ENCODE measurements at regions not wholly inside any gene's neighbourhood (a gene's known extent, or its start where the extent isn't known, plus 50 kb on each side); places are given as distances from the start of the nearest gene placed in this dataset.

DNA sequence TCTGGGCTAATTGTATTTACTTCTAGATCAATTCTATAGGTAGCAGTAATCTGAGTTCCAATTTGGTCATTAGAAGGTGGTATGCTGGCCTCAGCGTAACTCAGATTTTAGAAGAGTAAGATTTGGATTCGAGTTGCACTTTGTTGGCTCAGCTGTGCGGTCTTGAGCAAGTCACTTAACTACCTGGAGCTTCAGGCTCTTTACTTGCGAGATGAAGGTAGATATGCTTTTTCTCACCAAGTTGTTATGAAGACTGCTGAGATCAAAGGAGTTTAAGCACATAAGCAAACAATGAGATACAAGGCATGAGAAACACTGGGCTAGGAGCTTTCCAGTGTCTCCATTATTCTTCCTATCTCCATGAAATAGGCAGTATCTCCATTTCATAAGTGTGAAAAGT is 133.8 kb upstream of the RANBP3L start:
- Mint-ChIP-seq H3K4me3 (no peak overlapping the region), H3K36me3 (no peaks in the 10 kb centered on the region), H3K4me1 (ENCODE audit: unreplicated experiment) (peaks cover 19% of the 10 kb centered on the region), H3K27me3 (peaks cover 4% of the 10 kb centered on the region), H3K9me3 (peaks cover 1% of the 10 kb centered on the region), H3K27ac (no peak overlapping the region)
- TF ChIP-seq, protein P1, sequence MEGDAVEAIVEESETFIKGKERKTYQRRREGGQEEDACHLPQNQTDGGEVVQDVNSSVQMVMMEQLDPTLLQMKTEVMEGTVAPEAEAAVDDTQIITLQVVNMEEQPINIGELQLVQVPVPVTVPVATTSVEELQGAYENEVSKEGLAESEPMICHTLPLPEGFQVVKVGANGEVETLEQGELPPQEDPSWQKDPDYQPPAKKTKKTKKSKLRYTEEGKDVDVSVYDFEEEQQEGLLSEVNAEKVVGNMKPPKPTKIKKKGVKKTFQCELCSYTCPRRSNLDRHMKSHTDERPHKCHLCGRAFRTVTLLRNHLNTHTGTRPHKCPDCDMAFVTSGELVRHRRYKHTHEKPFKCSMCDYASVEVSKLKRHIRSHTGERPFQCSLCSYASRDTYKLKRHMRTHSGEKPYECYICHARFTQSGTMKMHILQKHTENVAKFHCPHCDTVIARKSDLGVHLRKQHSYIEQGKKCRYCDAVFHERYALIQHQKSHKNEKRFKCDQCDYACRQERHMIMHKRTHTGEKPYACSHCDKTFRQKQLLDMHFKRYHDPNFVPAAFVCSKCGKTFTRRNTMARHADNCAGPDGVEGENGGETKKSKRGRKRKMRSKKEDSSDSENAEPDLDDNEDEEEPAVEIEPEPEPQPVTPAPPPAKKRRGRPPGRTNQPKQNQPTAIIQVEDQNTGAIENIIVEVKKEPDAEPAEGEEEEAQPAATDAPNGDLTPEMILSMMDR (conservative IDR thresholded peaks at IDR 0.05), result no peak
- DNase-seq (ENCODE audit: extremely low spot score, unreplicated experiment), result no peak

DNA sequence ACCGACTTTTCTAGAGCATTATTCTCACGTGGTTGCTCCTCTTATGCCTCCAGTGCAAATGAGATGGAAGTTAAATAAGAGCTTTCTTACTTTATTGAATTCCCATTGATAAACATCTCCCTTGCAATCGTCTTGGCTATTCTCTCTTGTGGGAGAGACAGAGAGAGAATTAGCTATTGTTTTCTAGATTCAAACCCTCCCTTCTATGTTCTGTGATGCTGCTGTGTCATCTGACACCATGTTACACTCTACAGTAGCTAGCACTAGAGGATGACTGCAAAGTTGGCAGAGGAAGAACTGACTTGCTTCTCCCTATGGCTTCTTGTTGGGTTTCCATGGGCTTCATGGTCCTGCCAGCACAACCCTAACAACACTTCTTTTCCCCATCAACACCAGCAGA is 134.6 kb upstream of the RANBP3L start:
- H3K4me3 Mint-ChIP-seq, result no peak overlapping the region
- no peak for DNase-seq (ENCODE audit: extremely low spot score, unreplicated experiment)
- TF ChIP-seq, protein P1 (conservative IDR thresholded peaks at IDR 0.05), result no peak

DNA sequence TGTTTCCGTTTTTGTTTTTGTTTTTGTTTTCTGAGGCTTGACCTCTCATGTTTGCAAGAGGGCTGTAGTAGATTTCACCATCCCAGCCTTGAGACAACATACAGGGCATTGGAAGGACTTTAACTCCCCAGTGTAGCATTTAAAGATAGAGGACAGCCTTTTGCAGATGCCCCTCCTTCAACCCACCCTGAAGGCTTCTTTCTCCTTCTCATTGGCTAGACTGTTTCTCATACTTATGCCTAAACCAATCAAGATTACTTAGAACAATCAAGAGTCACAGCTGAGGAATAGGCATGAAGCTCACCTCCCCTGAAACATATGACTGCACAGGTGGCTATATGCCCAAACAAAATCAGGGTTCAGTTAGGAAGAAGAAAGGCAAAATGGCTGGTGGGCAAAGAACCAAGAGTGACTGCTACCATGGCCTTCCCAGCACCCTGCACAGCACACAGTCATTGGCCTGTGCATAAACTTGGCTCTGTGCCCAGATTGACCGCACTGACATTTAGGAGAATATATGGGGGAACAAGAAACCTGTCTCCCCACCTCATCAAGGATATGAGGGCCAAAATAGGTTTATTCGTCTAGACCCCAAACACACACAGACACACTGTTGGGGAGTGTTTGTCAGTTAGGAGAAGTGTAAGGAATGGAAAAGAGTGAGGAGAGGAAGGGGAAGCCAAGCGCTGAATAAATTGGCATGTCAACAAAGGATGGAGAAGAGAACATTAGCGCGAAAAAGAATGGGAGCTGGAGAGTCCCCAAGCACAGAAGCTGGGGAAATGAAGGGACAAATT is 137.3 kb upstream of the RANBP3L start:
- Mint-ChIP-seq H3K4me3 (no peak overlapping the region), H3K9me3 (peaks cover 23% of the 10 kb centered on the region), H3K4me1 (ENCODE audit: unreplicated experiment) (peaks cover 42% of the 10 kb centered on the region), H3K27me3 (peaks cover 4% of the 10 kb centered on the region), H3K36me3 (peaks cover 6% of the 10 kb centered on the region), H3K27ac (peak overlapping the region; percentile 7)
- TF ChIP-seq, protein P1 (conservative IDR thresholded peaks at IDR 0.05), result no peak
- DNase-seq (ENCODE audit: extremely low spot score, unreplicated experiment), result no peak

More for the DNA sequence above, 134.6 kb upstream of the RANBP3L start:
- Mint-ChIP-seq H3K27ac (no peak overlapping the region), H3K9me3 (peaks cover 5% of the 10 kb centered on the region), H3K4me1 (ENCODE audit: unreplicated experiment) (peaks cover 26% of the 10 kb centered on the region), H3K27me3 (peaks cover 4% of the 10 kb centered on the region), H3K36me3 (no peaks in the 10 kb centered on the region)

DNA sequence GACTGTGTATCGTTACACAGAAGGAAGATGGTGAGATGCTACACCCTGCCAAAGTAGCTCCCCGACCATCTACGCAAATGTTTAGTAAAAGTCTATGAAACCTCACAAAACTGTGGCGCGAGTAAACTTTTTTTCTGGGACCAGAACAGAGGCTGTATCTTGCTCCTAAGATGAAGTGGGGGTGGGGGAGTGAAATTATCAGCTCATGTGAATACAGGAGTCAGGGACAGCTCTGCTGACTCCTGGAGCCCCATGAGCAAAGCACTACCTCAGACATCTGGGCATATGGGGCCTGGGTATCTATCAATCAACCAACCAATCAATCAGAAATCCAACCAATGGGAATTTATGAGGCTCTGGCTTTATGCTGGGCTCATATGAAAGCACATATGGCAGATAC is 138.6 kb upstream of the RANBP3L start:
- Mint-ChIP-seq H3K4me3 (no peak overlapping the region), H3K27me3 (peaks cover 4% of the 10 kb centered on the region), H3K9me3 (peaks cover 24% of the 10 kb centered on the region), H3K36me3 (peaks cover 6% of the 10 kb centered on the region), H3K27ac (peak overlapping the region; percentile 59), H3K4me1 (ENCODE audit: unreplicated experiment) (peaks cover 48% of the 10 kb centered on the region)
- no peak for DNase-seq (ENCODE audit: extremely low spot score, unreplicated experiment)
- TF ChIP-seq, protein P1 (conservative IDR thresholded peaks at IDR 0.05), result no peak

DNA sequence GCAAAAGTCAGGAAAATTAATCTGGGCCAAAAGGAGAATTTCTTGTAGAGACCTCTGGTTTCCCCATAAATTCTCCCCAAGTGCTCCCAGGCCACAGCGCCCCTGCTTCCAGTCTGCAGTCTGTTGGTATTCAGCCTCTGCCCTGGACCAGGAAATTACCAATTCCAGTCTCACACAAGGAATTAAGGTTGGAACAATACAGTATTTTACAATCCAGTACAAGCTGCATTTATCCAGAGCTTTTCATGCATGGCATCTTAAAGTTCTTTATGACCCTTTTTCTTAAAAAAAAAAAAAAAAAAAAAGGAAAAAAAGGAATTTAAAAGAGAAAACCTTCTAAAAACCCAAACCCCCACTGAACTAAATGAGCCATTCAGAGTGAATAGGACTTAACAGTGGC is 139.6 kb upstream of the RANBP3L start:
- Mint-ChIP-seq H3K27me3 (peaks cover 3% of the 10 kb centered on the region), H3K4me3 (no peak overlapping the region), H3K27ac (no peak overlapping the region), H3K36me3 (peaks cover 6% of the 10 kb centered on the region), H3K9me3 (peaks cover 24% of the 10 kb centered on the region), H3K4me1 (ENCODE audit: unreplicated experiment) (peaks cover 48% of the 10 kb centered on the region)
- TF ChIP-seq, protein P1 (conservative IDR thresholded peaks at IDR 0.05), result no peak
- DNase-seq (ENCODE audit: extremely low spot score, unreplicated experiment), result no peak

All from type B pancreatic cell (in vitro differentiated cells).